ENCODE measurements at regions not wholly inside any gene's neighbourhood (a gene's known extent, or its start where the extent isn't known, plus 50 kb on each side); places are given as distances from the start of the nearest gene placed in this dataset.

DNA sequence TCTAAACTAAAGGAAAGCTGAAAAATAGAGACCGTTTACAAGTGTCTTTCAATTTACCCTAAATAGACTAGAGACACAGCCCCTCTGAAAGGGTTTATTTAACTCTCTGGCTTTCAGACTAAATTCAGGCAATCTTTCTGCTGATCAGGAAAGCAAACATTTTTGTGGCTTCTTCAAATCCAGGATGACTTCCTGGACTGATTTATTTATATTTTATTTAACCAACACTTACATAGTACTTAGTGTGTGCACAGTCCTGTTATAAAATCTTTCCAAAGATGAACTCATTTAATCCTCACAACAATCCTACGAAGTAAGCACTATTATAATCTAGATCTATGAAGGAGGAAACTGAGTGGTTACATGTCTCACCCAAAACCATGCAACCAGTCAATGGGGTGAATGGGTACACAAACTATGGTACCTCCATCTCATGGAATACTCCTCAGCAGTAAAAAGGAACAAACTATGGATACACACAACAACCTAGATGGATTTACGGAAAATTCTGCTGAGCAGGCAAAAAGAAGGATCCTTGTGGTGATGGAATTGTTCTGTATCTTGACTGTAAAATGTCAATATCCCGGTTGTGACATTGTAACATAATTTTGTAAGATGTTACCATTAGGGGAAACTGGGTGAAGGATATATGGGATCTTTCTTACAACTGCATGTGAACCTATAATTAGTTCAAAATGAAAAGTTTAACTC is 64.1 kb upstream of the MAMLD1 start:
- no peak for DNase-seq (ENCODE audit: low read depth)

DNA sequence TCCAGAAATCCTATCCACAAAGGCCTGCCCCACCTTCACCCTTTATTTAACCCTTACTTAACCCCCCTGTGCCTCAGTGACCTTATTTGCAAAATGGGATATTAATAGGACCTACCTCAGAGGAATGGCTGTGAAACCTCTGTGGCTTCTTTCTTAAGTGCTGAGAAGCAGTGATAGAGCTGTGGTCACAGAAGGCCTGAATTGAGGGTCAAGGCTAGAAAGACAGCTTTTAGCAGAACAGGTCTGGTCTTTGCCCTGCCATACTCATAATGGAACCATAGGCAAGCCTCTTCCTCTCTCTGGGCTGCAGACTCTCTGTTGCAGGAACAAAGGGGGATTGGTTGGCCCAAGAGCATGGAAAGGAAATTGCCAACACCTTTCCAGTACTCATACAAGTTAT is 63.5 kb upstream of the MAMLD1 start:
- DNase-seq (ENCODE audit: low read depth) = no peak

DNA sequence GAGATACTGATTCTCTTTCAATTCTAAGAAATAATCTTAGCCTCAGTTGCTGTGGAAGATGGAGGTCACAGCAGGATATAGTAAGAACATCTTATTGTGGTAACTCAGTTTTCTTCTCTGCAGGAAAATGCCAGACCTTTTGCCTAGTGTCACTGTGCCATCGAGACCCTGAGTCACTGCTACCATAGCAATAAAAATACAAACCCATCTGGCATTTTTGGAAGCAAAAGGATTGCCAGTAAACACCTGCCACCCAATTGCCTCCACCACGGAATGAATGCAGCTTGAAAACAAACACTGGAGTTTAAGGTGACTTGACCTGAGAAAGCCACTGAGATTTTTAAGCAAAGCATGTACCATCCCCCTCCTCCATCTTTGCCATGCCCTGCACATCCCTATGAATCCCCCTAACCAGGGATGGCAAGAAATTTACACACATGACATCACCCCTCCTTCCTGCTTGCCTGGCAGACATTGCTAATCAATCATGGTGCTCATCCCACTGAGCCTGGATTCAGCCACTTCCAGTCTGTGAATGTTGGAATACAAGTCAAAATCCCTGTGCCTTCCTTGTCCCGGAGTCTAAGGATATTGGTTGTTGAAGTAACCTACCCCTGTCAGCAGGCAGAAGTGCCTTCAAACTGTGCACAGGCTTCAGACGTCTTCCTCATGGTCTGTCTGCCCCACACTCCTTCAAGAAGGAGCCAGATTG is 59.6 kb upstream of the MAMLD1 start:
- no peak for DNase-seq (ENCODE audit: low read depth)

DNA sequence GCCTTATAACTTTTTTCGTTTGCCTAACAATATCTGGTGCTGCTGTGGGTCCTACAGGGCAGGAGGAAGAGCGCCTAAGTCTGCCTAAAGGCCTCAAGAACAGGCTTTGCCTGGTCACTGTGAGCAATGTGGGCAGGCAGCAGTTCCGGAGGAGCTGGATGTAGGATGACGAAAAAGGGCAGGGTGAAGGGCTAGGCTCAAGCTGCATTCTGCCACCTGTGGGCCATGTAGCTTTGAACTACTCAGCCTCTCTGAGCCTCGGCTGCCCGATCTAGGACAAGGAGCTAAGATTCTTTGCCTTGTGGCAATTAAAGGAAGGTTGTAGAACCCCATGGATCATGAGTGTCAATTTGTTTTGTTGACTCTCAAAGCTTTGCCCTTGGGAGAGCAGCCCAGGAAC is 57.1 kb upstream of the MAMLD1 start:
- no peak for DNase-seq (ENCODE audit: low read depth)

DNA sequence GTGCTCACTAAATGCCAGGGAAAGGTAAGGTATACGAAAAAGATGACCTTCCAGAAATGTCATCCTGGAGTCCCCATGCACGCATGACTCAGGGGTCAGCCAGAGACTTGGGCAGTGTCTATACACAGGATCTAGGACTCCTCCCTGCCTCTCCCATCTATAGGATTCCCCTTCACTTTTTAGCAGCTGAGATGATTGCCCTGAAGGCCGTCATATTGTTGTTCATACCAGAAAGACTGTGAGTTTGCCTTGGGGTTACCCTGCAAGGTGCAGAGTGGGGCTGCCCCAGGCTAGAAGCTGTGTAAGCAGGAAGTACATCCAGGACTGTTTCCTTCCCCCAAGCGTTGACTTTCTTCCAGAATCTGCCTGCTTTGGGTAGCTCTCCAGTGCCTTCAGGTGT is 55.1 kb upstream of the MAMLD1 start:
- DNase-seq (ENCODE audit: low read depth) = no peak

DNA sequence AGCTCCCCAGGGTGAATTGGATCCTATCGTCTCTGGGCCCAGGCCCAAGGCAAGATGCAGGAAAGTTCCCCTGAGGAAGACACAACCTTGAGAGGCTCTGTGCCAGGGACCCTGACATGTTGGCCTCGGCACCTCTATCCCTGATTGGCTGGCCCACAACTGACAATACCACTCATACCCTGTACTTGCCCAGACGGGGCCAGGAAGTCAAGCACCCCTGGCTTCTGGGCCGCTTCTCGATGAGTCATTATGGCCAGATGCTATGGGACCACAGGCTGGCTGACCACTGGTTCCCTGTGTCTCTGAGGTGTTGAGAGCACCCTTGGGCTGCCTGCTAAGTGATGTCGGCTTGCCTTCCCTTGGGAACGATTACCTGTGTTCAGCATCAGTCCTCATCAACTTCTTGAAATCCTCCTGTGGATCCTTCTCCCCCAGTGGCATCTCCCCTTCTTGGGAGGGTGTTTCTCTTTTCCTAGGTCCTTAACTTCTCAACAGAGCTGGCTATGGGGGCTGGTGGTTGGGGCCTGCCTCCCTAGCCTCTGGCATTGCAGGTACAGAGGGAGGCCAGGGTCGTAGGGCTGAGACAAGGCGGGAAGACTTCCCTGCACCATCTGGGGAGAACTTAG is 54.5 kb upstream of the MAMLD1 start:
- no peak for DNase-seq (ENCODE audit: low read depth)

DNA sequence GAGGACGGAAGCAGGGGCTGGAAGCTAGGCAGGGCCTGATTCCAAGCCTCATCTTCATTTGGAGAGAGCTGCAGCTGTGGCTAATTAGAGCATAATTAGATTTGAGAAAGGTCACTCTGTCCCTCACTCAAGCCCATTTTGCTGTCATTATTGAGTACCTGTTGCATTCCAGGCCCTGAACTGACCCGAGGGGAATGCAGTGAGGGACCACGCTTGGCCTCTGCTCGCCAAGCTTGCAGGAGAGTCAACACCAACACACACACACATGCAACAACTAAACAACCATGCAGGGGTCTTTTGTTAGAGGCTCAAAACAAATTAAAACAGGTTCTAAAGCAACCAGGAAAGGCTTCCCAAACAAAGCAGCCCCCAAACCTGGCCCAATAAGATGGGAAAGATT is 52.7 kb upstream of the MAMLD1 start:
- DNase-seq (ENCODE audit: low read depth) = no peak

DNA sequence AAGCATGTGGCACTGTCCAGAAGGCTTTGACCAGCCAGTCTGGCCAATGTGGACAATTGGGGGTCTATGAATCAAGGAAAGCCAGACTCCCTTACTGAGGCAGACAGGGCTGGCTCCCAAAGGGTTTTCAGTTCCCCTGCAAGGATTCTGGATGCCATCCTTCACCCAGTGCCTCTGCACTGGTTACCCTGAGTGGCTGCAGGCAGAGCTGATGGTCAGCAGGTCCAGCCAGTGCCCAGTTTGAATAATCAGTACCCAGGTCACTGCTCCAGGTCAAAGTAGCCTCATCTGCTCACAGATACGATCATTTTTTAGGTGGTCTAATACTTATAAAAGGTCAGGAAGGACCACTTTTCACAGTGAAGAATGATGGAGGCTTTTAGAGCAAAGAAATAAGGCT is 52.2 kb upstream of the MAMLD1 start:
- DNase-seq (ENCODE audit: low read depth) = no peak

DNA sequence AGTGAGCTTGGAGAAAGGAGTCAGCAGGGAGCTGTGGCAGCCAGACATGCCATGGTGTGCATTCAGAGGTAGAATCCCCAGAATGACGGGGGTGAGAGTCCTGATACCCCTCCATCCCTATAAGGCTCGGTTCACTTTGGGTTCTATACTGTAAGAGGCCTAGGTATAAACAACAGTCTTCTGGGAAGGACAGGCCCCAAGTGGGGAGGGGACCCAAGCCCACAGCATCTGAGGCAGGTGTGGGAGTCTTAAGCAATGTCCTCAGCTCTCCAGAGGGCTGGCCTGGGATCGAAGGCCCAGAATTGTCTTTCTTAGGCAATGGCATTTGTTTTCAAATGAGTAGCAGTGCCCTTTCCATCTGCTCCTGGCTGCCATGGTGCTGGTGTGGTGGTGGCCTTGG is 50.2 kb upstream of the MAMLD1 start:
- DNase-seq (ENCODE audit: low read depth) = no peak

Measured in renal cortical epithelial cell (primary cell).